ENCODE measurements at regions not wholly inside any gene's neighbourhood (a gene's known extent, or its start where the extent isn't known, plus 50 kb on each side); places are given as distances from the start of the nearest gene placed in this dataset.
A peak's percentile ranks its signal among the peaks of the same experiment; 100 is the strongest.

DNA sequence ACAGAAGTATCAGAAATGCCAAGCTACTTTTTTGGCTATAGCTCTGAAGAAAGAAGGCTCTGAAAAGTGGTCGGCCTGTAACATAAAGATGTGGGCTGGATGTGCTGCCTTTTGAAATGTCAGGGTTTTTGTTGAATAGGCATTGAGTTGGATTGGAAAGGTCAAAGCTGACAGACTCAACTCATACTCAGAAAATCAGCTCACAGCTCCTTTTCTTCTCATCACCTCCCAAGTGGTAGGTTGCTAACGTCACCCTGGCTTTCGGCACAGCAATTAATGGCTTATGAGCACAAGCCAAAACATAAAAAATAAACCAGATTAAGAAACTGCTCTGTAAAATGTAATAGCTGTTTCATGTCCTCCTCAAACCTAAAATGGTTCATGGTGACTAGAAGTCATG lies 68.3 kb downstream of the KCNF1 start:
- Histone ChIP-seq H3K4me3 (ENCODE audit: low read depth, low read length) (no peak overlapping the region), H3K36me3 (ENCODE audit: insufficient read depth) (no peaks in the 10 kb centered on the region), H3K27ac (ENCODE audit: low read depth) (no peak overlapping the region), H3K4me1 (ENCODE audit: insufficient read depth) (no peaks in the 10 kb centered on the region)
- WGBS, result 56% methylated on average over 3 of the region's 3 CpGs
- DNase-seq (ENCODE audit: extremely low spot score), result no peak

DNA sequence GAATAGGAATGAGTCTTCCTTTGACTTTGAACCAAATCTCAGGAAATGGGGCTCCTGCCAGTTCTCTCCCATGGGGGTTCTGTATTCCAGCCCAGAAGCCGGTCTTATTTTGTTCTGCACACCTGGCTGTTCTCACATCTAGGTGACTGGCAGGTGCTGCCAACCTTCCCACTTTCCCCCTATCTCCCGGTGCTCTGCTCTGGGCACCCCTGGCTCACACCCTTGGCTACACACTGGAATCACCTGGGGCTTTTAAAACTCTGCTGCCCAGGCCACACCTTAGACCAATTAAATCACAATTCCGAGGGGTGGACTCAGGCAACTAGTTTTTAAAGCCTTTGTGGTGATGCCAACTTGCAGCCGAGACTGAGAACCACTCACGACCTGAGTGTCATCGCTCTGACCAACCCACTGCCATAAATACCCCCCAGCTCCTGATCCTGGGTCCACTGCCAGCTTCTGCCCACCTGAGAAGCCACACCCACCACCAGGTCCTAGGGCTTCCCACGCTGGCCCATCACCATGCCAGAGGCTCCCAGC lies 69.2 kb downstream of the KCNF1 start:
- H3K36me3 ChIP-seq (ENCODE audit: insufficient read depth), result no peaks in the 10 kb centered on the region
- no peak for DNase-seq (ENCODE audit: extremely low spot score)
- 91% methylated on average over 7 of the region's 7 CpGs for WGBS
- no peaks in the 10 kb centered on the region for H3K4me1 ChIP-seq (ENCODE audit: insufficient read depth)
- H3K27ac ChIP-seq (ENCODE audit: low read depth), result no peak overlapping the region
- H3K4me3 ChIP-seq (ENCODE audit: low read depth, low read length), result no peak overlapping the region

DNA sequence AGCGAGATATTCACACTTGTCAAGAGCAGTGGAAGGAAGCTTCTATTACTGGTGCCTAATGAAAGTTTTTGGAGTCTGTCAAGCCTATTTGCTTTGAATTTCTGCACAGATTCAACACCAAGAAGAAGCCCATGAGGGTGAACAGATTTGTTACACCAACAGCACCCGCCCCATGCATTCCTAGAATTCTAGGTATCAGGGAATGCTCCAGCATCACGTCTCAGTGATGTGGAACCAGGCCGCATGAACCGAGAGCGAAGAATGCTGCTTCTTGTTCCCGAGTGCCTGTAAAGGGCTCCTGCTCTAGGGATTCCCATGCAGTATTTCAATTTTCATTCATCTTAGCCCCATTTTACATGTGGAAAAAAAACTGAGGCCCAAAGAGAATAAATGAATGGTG lies 69.7 kb downstream of the KCNF1 start:
- H3K4me3 ChIP-seq (ENCODE audit: low read depth, low read length), result no peak overlapping the region
- DNase-seq (ENCODE audit: extremely low spot score), result no peak
- no peak overlapping the region for H3K27ac ChIP-seq (ENCODE audit: low read depth)
- 95% methylated on average over 7 of the region's 7 CpGs for WGBS
- H3K4me1 ChIP-seq (ENCODE audit: insufficient read depth), result no peaks in the 10 kb centered on the region
- H3K36me3 ChIP-seq (ENCODE audit: insufficient read depth), result no peaks in the 10 kb centered on the region

DNA sequence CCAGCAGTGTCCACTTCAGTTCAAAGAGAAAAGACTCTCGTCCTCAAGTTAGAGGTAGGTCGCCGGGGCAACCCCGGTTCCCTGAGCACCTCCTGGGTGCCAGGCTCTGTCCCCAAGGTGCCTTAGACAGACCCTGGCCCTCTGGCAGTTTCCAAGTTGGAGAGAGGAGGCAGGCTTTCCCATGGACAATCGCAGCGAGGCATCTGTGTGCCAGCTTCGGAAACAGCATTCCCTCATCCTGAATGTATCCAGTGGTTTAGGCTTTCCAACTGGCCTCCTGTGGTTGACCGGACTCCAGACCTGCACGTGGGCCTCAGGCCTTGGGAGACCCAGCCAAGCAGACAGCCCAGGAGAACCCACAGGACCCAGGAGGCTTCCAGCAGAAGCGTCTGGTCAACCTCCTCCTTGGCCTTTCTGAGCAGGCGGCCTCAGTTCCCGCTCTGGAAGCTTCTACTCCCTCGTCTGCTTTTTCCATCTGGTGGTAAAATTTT lies 70.3 kb downstream of the KCNF1 start:
- 92% methylated on average over 13 of the region's 13 CpGs for WGBS
- Histone ChIP-seq H3K4me1 (ENCODE audit: insufficient read depth) (no peaks in the 10 kb centered on the region), H3K27ac (ENCODE audit: low read depth) (no peak overlapping the region), H3K4me3 (ENCODE audit: low read depth, low read length) (no peak overlapping the region), H3K36me3 (ENCODE audit: insufficient read depth) (no peaks in the 10 kb centered on the region)
- DNase-seq (ENCODE audit: extremely low spot score), result no peak

DNA sequence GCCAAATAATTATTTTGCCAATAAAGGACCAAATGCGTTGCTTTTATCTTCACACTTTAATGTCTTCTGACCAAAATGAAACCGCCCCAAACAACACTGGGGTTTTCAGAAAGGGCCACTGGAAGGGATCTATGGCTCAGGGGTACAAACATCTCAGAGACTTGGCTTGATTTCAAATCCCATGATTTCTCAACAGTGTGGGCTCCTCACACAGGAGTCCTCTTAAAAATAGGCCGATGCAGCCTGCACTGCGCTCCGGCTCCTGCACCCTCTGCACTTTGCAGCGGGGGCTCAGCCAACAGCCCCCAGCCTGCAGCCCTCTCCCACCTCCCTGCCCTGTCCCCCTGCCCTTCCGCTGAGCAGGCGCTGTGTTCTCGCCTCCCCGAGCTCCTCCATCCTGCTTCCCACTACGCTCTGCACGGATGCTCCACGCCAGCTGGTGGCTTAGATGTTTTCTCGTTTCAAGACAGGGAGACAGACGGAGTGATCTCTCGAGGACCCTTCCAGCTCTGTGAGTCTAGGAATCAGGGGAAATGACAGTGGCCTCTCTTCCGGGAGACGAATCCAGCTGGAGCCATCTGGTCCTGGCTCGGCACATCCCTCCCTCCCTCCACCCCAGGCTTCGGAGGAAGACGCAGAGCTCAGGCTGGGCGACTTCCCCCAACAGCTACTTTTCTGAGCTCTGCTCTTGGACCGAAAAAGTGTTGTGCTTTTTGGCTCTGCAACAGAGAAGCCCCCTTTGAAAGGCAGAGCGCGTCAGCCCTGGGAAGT lies 71.4 kb downstream of the KCNF1 start:
- WGBS, result 26% methylated on average over 25 of the region's 25 CpGs
- no peaks in the 10 kb centered on the region for H3K4me1 ChIP-seq (ENCODE audit: insufficient read depth)
- H3K4me3 ChIP-seq (ENCODE audit: low read depth, low read length), result no peak overlapping the region
- no peaks in the 10 kb centered on the region for H3K36me3 ChIP-seq (ENCODE audit: insufficient read depth)
- H3K27ac ChIP-seq (ENCODE audit: low read depth), result no peak overlapping the region
- peak; percentile 50 for DNase-seq (ENCODE audit: extremely low spot score)

DNA sequence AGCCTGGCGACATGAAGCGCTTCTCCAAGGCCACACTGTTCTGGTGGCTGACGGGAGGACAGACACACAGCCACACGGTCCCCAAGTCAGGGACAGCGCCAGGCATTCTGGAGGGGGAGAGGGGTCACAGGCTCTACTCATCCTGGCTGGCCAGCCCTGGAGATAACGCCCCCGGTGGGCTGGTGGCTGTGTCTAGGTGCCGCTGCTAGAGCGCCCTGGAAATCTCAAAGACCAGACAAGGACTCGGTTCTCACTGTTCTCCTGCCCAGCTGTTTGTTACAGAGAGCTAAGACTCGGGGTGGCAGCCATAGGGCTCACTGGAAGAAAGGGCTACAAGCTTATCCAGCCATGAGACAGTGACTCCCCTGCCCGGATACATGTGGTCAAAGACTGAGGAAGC lies 72.0 kb downstream of the KCNF1 start:
- H3K4me3 ChIP-seq (ENCODE audit: low read depth, low read length), result no peak overlapping the region
- 41% methylated on average over 12 of the region's 12 CpGs for WGBS
- peak overlapping the region; percentile 11 for H3K27ac ChIP-seq (ENCODE audit: low read depth)
- no peak for DNase-seq (ENCODE audit: extremely low spot score)
- H3K36me3 ChIP-seq (ENCODE audit: insufficient read depth), result no peaks in the 10 kb centered on the region
- no peaks in the 10 kb centered on the region for H3K4me1 ChIP-seq (ENCODE audit: insufficient read depth)

DNA sequence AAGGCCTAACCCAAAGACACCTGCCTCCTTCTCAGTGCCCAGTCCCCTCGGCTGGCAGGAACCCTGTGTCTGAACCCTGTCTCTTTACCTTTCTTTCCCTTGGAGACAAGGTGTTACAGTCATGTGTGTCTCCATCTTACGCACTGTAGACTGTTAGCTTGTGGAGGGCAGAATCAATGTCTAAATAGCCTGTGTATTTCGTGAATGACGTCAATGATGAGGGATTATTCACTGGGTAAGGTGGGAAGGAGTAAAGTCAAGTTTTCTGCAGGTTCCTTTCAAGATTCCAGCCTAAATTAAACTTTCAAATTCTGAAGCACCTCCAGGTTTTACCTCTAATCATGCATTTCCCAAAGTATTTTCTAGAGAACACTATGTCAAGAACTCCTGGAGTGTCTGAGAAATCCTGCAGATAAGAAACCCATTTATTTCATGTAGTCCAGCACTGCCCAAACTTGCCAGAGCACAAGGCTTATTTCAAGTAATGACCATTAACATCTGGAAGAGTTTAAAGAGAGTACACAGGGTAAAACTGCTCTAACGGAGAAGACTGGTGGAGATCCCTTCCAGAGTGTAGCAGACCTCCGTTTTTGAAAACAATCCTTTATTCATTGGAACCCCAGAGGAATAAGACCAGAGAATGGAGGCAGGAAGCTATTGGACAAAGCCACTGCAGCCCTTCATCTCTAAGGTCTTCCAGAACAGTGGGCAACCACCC lies 72.8 kb downstream of the KCNF1 start:
- Histone ChIP-seq H3K4me3 (ENCODE audit: low read depth, low read length) (no peak overlapping the region), H3K27ac (ENCODE audit: low read depth) (peak overlapping the region; percentile 40), H3K4me1 (ENCODE audit: insufficient read depth) (no peaks in the 10 kb centered on the region), H3K36me3 (ENCODE audit: insufficient read depth) (no peaks in the 10 kb centered on the region)
- WGBS, result 68% methylated on average over 6 of the region's 6 CpGs
- no peak for DNase-seq (ENCODE audit: extremely low spot score)

DNA sequence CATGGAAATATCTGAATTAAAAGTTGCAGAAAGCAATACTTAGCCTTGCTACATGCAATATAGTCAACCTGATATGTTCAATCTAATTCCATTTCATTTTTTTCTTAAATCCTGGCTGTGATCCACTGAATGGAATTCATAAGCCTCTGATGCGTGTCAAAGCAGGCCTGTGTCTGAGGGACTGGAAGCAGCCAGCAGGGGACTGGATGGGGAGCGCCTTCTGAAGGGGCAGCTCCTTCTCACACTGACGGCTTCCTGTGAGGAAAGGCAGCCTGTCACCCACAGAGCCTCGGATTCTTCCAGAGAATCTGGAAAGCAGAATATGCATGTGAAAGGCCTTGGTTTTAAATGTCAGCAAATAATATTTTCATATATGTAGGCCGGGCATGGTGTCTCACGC lies 73.5 kb downstream of the KCNF1 start:
- 65% methylated on average over 6 of the region's 6 CpGs for WGBS
- no peak for DNase-seq (ENCODE audit: extremely low spot score)
- Histone ChIP-seq H3K36me3 (ENCODE audit: insufficient read depth) (no peaks in the 10 kb centered on the region), H3K4me3 (ENCODE audit: low read depth, low read length) (no peak overlapping the region), H3K4me1 (ENCODE audit: insufficient read depth) (no peaks in the 10 kb centered on the region), H3K27ac (ENCODE audit: low read depth) (no peak overlapping the region)

DNA sequence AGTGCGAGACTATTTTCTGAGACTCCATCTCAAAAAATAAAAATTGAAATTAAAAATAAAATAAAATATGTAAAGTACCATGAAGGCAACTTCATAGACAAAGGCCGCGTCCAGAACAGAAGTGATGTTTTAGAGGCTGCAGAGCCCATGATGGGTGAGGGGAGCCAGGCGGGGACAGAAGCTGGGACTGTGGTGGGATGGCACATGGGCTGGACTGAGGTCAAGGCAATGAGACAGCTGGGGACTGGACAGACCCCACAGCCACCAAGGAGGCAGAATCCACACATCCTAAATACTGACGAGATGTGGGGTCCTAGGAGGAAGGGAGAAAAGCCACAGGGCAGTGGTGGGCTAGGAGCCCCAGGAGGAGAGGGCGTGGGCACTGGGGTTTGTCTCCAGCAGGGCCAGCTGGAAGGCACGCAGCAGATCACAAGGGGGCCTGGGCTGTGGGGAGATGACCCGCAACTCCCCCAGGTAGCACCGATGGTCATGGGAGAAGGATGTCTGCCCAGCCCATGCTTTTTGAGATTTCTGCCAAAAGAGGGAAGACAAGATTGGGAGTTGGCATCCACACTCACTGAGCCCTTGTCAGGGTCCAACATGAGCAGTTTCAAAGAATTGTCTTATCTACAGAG lies 74.3 kb downstream of the KCNF1 start:
- 94% methylated on average over 9 of the region's 9 CpGs for WGBS
- Histone ChIP-seq H3K36me3 (ENCODE audit: insufficient read depth) (no peaks in the 10 kb centered on the region), H3K4me3 (ENCODE audit: low read depth, low read length) (no peak overlapping the region), H3K4me1 (ENCODE audit: insufficient read depth) (no peaks in the 10 kb centered on the region), H3K27ac (ENCODE audit: low read depth) (no peak overlapping the region)
- no peak for DNase-seq (ENCODE audit: extremely low spot score)

DNA sequence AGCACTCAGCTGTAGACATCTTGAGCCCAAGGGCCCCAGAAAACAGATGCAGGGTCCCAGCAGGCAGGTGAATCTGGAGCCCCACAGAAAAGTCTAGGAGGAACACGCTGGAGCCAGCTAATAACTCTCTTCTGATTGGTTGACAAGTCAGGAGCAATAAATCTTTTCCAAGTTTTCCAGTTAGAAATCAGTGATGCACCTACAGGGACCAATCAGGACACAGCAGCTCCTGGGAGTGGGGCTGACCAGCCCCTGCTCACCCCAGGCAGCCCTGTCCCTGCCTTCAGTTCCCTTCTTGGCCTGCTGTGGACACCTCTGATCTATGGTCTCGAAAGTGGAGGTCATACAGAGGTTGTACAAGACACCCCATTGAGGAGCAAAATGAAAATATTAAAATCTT lies 75.7 kb downstream of the KCNF1 start:
- Histone ChIP-seq H3K36me3 (ENCODE audit: insufficient read depth) (no peaks in the 10 kb centered on the region), H3K4me1 (ENCODE audit: insufficient read depth) (no peaks in the 10 kb centered on the region), H3K27ac (ENCODE audit: low read depth) (no peak overlapping the region), H3K4me3 (ENCODE audit: low read depth, low read length) (no peak overlapping the region)
- WGBS, result 86% methylated on average over 2 of the region's 2 CpGs
- DNase-seq (ENCODE audit: extremely low spot score), result no peak

DNA sequence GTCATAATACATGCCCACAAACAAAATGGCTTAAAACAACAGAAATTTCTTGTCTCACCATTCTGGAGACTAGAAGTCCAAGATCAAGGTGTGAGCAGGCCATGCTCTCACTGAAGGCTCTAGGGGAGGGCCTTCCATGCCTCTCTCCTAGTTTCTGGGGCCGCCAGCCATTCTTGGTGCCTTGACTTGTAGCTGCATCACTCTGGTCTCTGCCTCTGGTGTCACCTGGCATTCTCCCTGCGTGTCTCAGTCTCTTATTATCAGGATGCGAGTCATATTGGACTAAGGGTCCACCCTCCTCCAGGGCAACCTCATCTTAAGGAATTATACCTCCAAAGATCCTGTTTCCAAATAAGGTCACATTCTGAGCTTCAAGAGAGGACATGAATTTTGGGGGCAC lies 76.1 kb downstream of the KCNF1 start:
- Histone ChIP-seq H3K36me3 (ENCODE audit: insufficient read depth) (no peaks in the 10 kb centered on the region), H3K27ac (ENCODE audit: low read depth) (no peak overlapping the region), H3K4me1 (ENCODE audit: insufficient read depth) (no peaks in the 10 kb centered on the region), H3K4me3 (ENCODE audit: low read depth, low read length) (no peak overlapping the region)
- no peak for DNase-seq (ENCODE audit: extremely low spot score)
- WGBS, result 97% methylated on average over 3 of the region's 3 CpGs

DNA sequence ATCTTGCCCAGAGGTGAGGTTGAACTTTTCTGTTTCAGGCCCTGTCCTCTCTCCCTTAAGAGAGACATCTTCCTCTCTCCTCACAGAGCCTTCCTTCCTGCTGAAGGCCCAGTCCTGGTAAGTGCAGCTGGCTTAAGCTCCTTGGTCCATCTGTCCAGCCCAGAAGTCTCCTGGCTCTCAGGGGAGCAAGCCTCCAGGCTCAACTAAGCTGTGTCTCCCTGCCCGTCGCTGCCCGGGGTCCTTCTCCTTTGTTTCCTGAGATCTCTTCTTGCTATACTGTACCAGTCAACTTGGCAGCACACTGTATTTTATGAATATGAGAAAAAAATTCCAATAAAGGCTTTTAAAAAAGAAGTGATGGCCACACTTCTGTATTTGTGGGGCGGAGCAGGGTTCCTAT lies 77.4 kb downstream of the KCNF1 start:
- no peak for DNase-seq (ENCODE audit: extremely low spot score)
- no peaks in the 10 kb centered on the region for H3K36me3 ChIP-seq (ENCODE audit: insufficient read depth)
- 97% methylated on average over 4 of the region's 4 CpGs for WGBS
- H3K27ac ChIP-seq (ENCODE audit: low read depth), result no peak overlapping the region
- no peak overlapping the region for H3K4me3 ChIP-seq (ENCODE audit: low read depth, low read length)
- no peaks in the 10 kb centered on the region for H3K4me1 ChIP-seq (ENCODE audit: insufficient read depth)

DNA sequence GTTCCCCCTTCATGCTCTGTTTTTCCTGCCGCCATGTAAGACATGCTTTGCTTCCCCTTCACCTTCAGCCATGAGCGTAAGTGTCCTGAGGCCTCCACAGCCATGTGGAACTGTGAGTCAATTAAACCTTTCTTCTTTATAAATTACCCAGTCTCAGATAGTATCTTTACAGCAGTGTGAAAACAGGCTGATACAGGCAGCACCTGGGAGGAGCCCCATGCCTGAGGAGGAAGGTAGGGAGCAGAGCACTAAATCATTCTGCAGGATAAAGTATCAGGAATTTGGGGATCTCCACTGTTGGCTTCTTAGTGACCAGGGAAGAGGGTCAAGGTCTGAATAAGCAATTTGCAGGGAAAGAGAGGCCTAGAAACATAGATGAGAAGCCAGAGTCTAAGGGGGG lies 78.0 kb downstream of the KCNF1 start:
- Histone ChIP-seq H3K27ac (ENCODE audit: low read depth) (no peak overlapping the region), H3K36me3 (ENCODE audit: insufficient read depth) (no peaks in the 10 kb centered on the region), H3K4me3 (ENCODE audit: low read depth, low read length) (no peak overlapping the region), H3K4me1 (ENCODE audit: insufficient read depth) (no peaks in the 10 kb centered on the region)
- no peak for DNase-seq (ENCODE audit: extremely low spot score)
- WGBS, result over 99% methylated on average over 2 of the region's 2 CpGs

All from urinary bladder (tissue), 3 donors.